Central memory CD8-positive, alpha-beta T cell (primary cell): ENCODE measurements at regions not wholly inside any gene's neighbourhood (a gene's known extent, or its start where the extent isn't known, plus 50 kb on each side); places are given as distances from the start of the nearest gene placed in this dataset.

Experiments used
- ATAC-seq: fragments of 150-1000 bp; cut with Tn5 transposase; replicated peaks from 2 replicates; pipeline ENCODE4 v1.10.0; 2022; ENCODE audit warnings: mild to moderate bottlenecking, moderate FRiP score, moderate number of reproducible peaks; ENCODE audit not compliant: poor library complexity, severe bottlenecking; ENCODE audit errors: extremely low read depth
- DNase-seq, 2 donors: peaks; one replicate each; pipeline ENCODE4 v3.0.0; 2021; ENCODE audit warnings: low spot score in 2 of 2
- H3K27ac Mint-ChIP-seq: one replicate; pipeline ENCODE4 v1.8.0; 2022; ENCODE audit warnings: low read depth, mild to moderate bottlenecking, moderate library complexity, mixed read lengths
- H3K27me3 Mint-ChIP-seq: one replicate; pipeline ENCODE4 v1.8.0; 2022; ENCODE audit warnings: mixed read lengths
- H3K36me3 Mint-ChIP-seq: one replicate; pipeline ENCODE4 v1.8.0; 2022; ENCODE audit warnings: mild to moderate bottlenecking, moderate library complexity, mixed read lengths; ENCODE audit not compliant: insufficient read depth
- H3K4me1 Mint-ChIP-seq: one replicate; pipeline ENCODE4 v1.8.0; 2022; ENCODE audit warnings: mixed read lengths
- H3K4me3 Mint-ChIP-seq: one replicate; pipeline ENCODE4 v1.8.0; 2022; ENCODE audit warnings: mild to moderate bottlenecking, moderate library complexity, mixed read lengths
- H3K9me3 Mint-ChIP-seq: one replicate; pipeline ENCODE4 v1.8.0; 2022; ENCODE audit warnings: mixed read lengths

DNA sequence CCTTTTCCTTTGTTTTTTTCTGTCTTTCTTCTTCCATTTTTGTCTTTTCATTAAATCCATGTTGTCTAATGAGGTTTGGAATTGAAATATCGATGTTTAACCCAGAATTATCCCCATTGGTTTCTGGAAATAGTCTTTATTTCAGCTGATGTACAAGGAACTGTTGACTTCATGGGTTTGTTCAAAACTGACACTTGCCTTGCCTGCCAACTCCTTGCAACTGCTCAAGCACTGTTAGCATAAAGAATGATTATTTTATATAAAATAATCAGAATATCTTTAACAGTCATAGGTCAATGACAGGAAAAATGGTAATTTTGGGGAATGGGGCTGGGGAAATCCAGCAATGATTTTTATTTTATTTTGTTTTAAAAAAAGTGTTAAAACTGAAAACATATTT lies 359.6 kb upstream of the LCORL start:
- Mint-ChIP-seq H3K36me3 (peaks cover 1% of the 10 kb centered on the region), H3K27me3 (peaks cover 27% of the 10 kb centered on the region), H3K27ac (no peak overlapping the region), H3K9me3 (peaks cover 11% of the 10 kb centered on the region), H3K4me3 (no peak overlapping the region), H3K4me1 (no peaks in the 10 kb centered on the region)
- DNase-seq: no peak
- ATAC-seq: no peak

DNA sequence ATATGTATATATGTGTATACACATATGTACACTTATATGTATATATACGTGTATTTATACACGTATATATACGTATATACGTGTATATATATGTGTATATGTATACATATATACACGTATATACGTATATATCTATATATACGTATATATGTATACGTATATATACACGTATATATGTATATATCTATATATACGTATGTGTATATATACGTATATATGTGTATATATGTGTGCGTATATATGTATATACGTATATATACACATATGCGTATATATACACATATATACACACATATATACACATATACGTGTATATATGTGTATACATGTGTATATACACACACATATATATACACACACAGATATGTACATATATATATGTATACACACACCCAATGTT lies 348.0 kb upstream of the LCORL start:
- H3K9me3 Mint-ChIP-seq: no peaks in the 10 kb centered on the region
- H3K4me3 Mint-ChIP-seq: no peak overlapping the region
- no peak for ATAC-seq
- no peaks in the 10 kb centered on the region for H3K4me1 Mint-ChIP-seq
- H3K36me3 Mint-ChIP-seq: peaks cover 2% of the 10 kb centered on the region
- no peak for DNase-seq
- no peak overlapping the region for H3K27ac Mint-ChIP-seq
- H3K27me3 Mint-ChIP-seq: peaks cover 15% of the 10 kb centered on the region

DNA sequence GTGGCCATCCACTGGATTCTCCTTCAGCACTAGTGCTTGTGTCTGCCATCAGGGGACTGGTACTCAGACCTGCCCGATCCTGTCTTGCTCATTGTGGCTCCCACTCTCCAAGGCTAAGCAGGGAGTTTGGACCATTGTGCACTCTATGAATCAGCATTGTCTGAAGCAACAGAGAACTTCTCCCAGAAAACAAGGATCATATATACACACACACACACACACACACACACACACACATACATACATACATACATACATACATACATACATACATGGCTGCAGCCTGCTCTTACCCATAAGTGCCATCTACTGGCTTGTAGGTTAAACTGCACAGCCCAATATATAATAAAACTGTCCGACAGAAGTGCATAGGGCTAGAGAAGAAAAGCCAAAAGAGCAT lies 345.3 kb upstream of the LCORL start:
- H3K36me3 Mint-ChIP-seq: peaks cover 2% of the 10 kb centered on the region
- peaks cover 15% of the 10 kb centered on the region for H3K27me3 Mint-ChIP-seq
- no peak overlapping the region for H3K27ac Mint-ChIP-seq
- no peak overlapping the region for H3K4me3 Mint-ChIP-seq
- no peaks in the 10 kb centered on the region for H3K4me1 Mint-ChIP-seq
- ATAC-seq (no peak), DNase-seq (no peak)
- H3K9me3 Mint-ChIP-seq: no peaks in the 10 kb centered on the region

GRCh38 chr4:18366136-18366535 lies 344.6 kb upstream of the LCORL start:
- no peak for DNase-seq
- no peaks in the 10 kb centered on the region for H3K4me1 Mint-ChIP-seq
- no peak for ATAC-seq
- H3K27me3 Mint-ChIP-seq: peaks cover 11% of the 10 kb centered on the region
- peaks cover 2% of the 10 kb centered on the region for H3K36me3 Mint-ChIP-seq
- H3K9me3 Mint-ChIP-seq: no peaks in the 10 kb centered on the region
- no peak overlapping the region for H3K27ac Mint-ChIP-seq
- no peak overlapping the region for H3K4me3 Mint-ChIP-seq

GRCh38 chr4:18343581-18343980 lies 322.0 kb upstream of the LCORL start:
- DNase-seq: no peak
- no peaks in the 10 kb centered on the region for H3K4me1 Mint-ChIP-seq
- peaks cover 20% of the 10 kb centered on the region for H3K27me3 Mint-ChIP-seq
- no peak overlapping the region for H3K4me3 Mint-ChIP-seq
- ATAC-seq: no peak
- peaks cover 2% of the 10 kb centered on the region for H3K36me3 Mint-ChIP-seq
- no peak overlapping the region for H3K27ac Mint-ChIP-seq
- no peaks in the 10 kb centered on the region for H3K9me3 Mint-ChIP-seq

- H3K9me3 Mint-ChIP-seq: no peaks in the 10 kb centered on the region
- no peak overlapping the region for H3K4me3 Mint-ChIP-seq
- no peak for ATAC-seq
- H3K4me1 Mint-ChIP-seq: no peaks in the 10 kb centered on the region
- no peak overlapping the region for H3K27ac Mint-ChIP-seq
- no peak for DNase-seq
- H3K27me3 Mint-ChIP-seq: peaks cover 20% of the 10 kb centered on the region
- peaks cover 2% of the 10 kb centered on the region for H3K36me3 Mint-ChIP-seq
Measured at GRCh38 chr4:18342847-18343246, 321.3 kb upstream of the LCORL start.

DNA sequence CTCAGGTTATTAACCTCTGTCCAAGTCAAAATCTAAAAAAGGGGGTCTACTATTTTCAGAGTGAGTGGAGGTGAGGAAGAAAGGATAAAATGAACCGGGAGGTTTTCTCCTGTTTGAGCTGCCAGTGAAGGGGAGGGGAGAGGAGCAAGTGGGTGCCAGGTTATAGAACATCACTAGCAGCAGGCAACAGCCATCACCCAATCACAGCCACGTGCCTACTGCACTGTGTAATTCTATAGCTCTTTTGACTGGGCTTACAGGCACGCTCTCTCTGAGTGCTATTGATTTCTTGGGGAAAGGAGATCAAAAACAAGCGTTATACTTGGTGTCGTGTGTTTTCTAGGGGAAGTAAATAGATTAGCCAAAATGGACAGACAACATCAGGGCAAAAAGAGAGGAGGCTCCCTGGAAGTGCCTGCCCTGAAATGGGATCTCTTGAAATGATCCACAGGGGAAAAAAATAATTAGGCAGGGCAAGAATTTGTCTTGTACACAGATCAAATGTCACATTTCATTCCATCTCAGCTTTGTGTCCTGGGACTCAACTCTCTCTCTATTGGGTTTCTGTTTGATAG lies 300.5 kb upstream of the LCORL start:
- ATAC-seq: no peak
- Mint-ChIP-seq H3K9me3 (peaks cover 5% of the 10 kb centered on the region), H3K27me3 (peaks cover 17% of the 10 kb centered on the region), H3K4me1 (no peaks in the 10 kb centered on the region), H3K4me3 (no peak overlapping the region), H3K27ac (no peak overlapping the region), H3K36me3 (no peaks in the 10 kb centered on the region)
- no peak for DNase-seq

GRCh38 chr4:18319431-18319830 lies 297.9 kb upstream of the LCORL start:
- peaks cover 5% of the 10 kb centered on the region for H3K9me3 Mint-ChIP-seq
- no peaks in the 10 kb centered on the region for H3K4me1 Mint-ChIP-seq
- H3K27ac Mint-ChIP-seq: no peak overlapping the region
- no peak for DNase-seq
- no peak overlapping the region for H3K4me3 Mint-ChIP-seq
- no peaks in the 10 kb centered on the region for H3K36me3 Mint-ChIP-seq
- ATAC-seq: no peak
- peaks cover 17% of the 10 kb centered on the region for H3K27me3 Mint-ChIP-seq

GRCh38 chr4:18318682-18319388 lies 297.3 kb upstream of the LCORL start:
- no peak for DNase-seq
- H3K4me3 Mint-ChIP-seq: no peak overlapping the region
- no peaks in the 10 kb centered on the region for H3K36me3 Mint-ChIP-seq
- no peak for ATAC-seq
- H3K27me3 Mint-ChIP-seq: peaks cover 17% of the 10 kb centered on the region
- H3K27ac Mint-ChIP-seq: no peak overlapping the region
- no peaks in the 10 kb centered on the region for H3K4me1 Mint-ChIP-seq
- H3K9me3 Mint-ChIP-seq: peaks cover 9% of the 10 kb centered on the region

- no peak overlapping the region for H3K27ac Mint-ChIP-seq
- DNase-seq (no peak), ATAC-seq (no peak)
- no peaks in the 10 kb centered on the region for H3K4me1 Mint-ChIP-seq
- H3K27me3 Mint-ChIP-seq: peaks cover 17% of the 10 kb centered on the region
- H3K4me3 Mint-ChIP-seq: no peak overlapping the region
- H3K9me3 Mint-ChIP-seq: peaks cover 9% of the 10 kb centered on the region
- no peaks in the 10 kb centered on the region for H3K36me3 Mint-ChIP-seq
Measured at GRCh38 chr4:18314731-18315130, 293.2 kb upstream of the LCORL start.

GRCh38 chr4:18297684-18298083 lies 276.1 kb upstream of the LCORL start:
- H3K4me1 Mint-ChIP-seq: no peaks in the 10 kb centered on the region
- ATAC-seq: no peak
- no peak for DNase-seq
- H3K27ac Mint-ChIP-seq: no peak overlapping the region
- no peak overlapping the region for H3K4me3 Mint-ChIP-seq
- H3K9me3 Mint-ChIP-seq: no peaks in the 10 kb centered on the region
- no peaks in the 10 kb centered on the region for H3K27me3 Mint-ChIP-seq
- no peaks in the 10 kb centered on the region for H3K36me3 Mint-ChIP-seq

DNA sequence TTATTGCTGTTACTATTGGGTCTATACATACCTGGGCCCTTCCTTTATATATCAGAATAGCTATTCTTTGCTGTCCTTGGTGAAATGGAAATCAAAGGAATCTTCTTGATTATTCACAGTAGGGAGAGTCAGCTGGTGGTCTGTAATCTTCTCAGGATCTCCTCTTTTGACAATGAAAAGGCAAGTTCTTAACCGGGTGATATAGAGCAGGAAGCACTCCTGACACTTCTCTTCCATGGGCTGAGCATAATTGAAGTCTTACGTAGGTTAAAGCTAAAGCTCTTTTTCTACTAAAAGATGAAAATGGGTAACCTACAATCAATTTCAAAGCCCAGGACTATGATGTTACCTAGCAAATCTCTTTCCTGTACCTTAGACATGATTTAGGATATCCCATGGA lies 274.9 kb upstream of the LCORL start:
- H3K4me1 Mint-ChIP-seq: no peaks in the 10 kb centered on the region
- ATAC-seq: no peak
- H3K36me3 Mint-ChIP-seq: no peaks in the 10 kb centered on the region

GRCh38 chr4:18294846-18295245 lies 273.3 kb upstream of the LCORL start:
- DNase-seq: no peak
- no peak overlapping the region for H3K4me3 Mint-ChIP-seq
- no peaks in the 10 kb centered on the region for H3K27me3 Mint-ChIP-seq
- ATAC-seq: no peak
- no peaks in the 10 kb centered on the region for H3K4me1 Mint-ChIP-seq
- H3K36me3 Mint-ChIP-seq: no peaks in the 10 kb centered on the region
- H3K9me3 Mint-ChIP-seq: no peaks in the 10 kb centered on the region
- H3K27ac Mint-ChIP-seq: no peak overlapping the region

More for the DNA sequence above, 274.9 kb upstream of the LCORL start:
- Mint-ChIP-seq H3K27ac (no peak overlapping the region), H3K4me3 (no peak overlapping the region), H3K27me3 (no peaks in the 10 kb centered on the region), H3K9me3 (no peaks in the 10 kb centered on the region)
- no peak for DNase-seq
